HCT116 (cell line): ENCODE measurements at regions not wholly inside any gene's neighbourhood (a gene's known extent, or its start where the extent isn't known, plus 50 kb on each side); places are given as distances from the start of the nearest gene placed in this dataset.

Experiments used
- ATAC-seq: fragments of 200-7000 bp; cut with Tn5 transposase; 2 replicates; pipeline ENCODE4 v1.9.1; 2020; ENCODE audit warnings: mild to moderate bottlenecking, moderate library complexity
- BruUV-seq: library from RNA; stranded (reverse); fragments of 400-500 nt; replicated peaks from 2 replicates; lab custom pipeline; 2021; lab: Mats Ljungman, UMichigan
- CTCF ChIA-PET: fragments of 300-600 bp; sonication (Branson Sonifier 250); formaldehyde crosslinking; loops from one replicate; lab custom pipeline; 2021; ENCODE audit warnings: antibody characterized with exemption; lab: Charles Lee
- POLR2A ChIA-PET: fragments of 300-600, 350-600 bp; sonication (Branson Sonifier 250); formaldehyde crosslinking; loops from one replicate; lab custom pipeline; 2021; ENCODE audit warnings: antibody characterized with exemption; lab: Charles Lee
- RAD21 ChIA-PET, 2 experiments: fragments of 300-600 bp; sonication (Branson Sonifier 250); formaldehyde crosslinking; loops; one replicate each; lab custom pipeline; 2023; ENCODE audit warnings: low total read pairs in 2 of 2; ENCODE audit not compliant: uncharacterized antibody in 2 of 2, unreplicated experiment in 2 of 2, low non-redundant PET in 1 of 2; lab: Charles Lee
- DNase-seq: peaks from one replicate; pipeline ENCODE4 v3.0.0-alpha.2; 2010; ENCODE audit warnings: low read depth, low spot score
- H2AFZ ChIP-seq: fragments of 200-600 bp; shearing (Covaris generic), sonication (generic); 2 replicates; pipeline ENCODE4 v1.6.1; 2017; ENCODE audit warnings: low read depth, mixed run types, mixed read lengths, antibody characterized with exemption, low read length; ENCODE audit not compliant: poor library complexity, severe bottlenecking
- H3K27ac ChIP-seq: 2 replicates; pipeline ENCODE4 v1.5.1; 2012; ENCODE audit warnings: low read depth, low read length
- H3K27me3 ChIP-seq: fragments of 200-600 bp; sonication (generic); 2 replicates; pipeline ENCODE4 v1.6.1; 2016; ENCODE audit warnings: mixed run types, low read length, mixed read lengths; ENCODE audit not compliant: insufficient read depth
- H3K36me3 ChIP-seq, 2 experiments: fragments of 200-500 bp in 1 of 2; fragments of 200-600 bp in 1 of 2; sonication (Bioruptor generic) in 1 of 2; sonication (generic) in 1 of 2; 2 replicates each; pipeline versions ENCODE4 v1.5.1 to v1.6.1; 2014 to 2016; ENCODE audit warnings: low read length in 2 of 2, inconsistent platforms in 1 of 2, mixed read lengths in 1 of 2, mixed run types in 1 of 2; ENCODE audit not compliant: insufficient read depth in 2 of 2, control insufficient read depth in 1 of 2
- H3K4me1 ChIP-seq, 2 experiments: fragments of 200-600 bp in 1 of 2; sonication (generic) in 1 of 2; 2 replicates each; pipeline versions ENCODE4 v1.5.1 to v1.6.1; 2012 to 2017; ENCODE audit warnings: low read length in 2 of 2, inconsistent platforms in 1 of 2, mild to moderate bottlenecking in 1 of 2, mixed read lengths in 1 of 2, mixed run types in 1 of 2, moderate library complexity in 1 of 2; ENCODE audit not compliant: insufficient read depth in 2 of 2, control insufficient read depth in 1 of 2
- H3K4me2 ChIP-seq: fragments of 200-600 bp; sonication (generic); 2 replicates; pipeline ENCODE4 v1.6.1; 2017; ENCODE audit warnings: mixed run types, low read length, mixed read lengths
- H3K4me3 ChIP-seq, 2 experiments: fragments of 200-600 bp in 1 of 2; sonication (generic) in 1 of 2; replicated peaks in 1 of 2; 2 replicates each; pipeline ENCODE4 v1.5.1; 2011 to 2016; ENCODE audit warnings: low read length in 2 of 2, control low read depth in 1 of 2, low read depth in 1 of 2, mild to moderate bottlenecking in 1 of 2, mixed read lengths in 1 of 2, mixed run types in 1 of 2
- H3K79me2 ChIP-seq: fragments of 200-600 bp; sonication (generic); 2 replicates; pipeline ENCODE4 v1.6.1; 2017; ENCODE audit warnings: mild to moderate bottlenecking, mixed run types, low read length, moderate library complexity, mixed read lengths; ENCODE audit not compliant: insufficient read depth
- H3K9ac ChIP-seq: fragments of 200-600 bp; sonication (generic); 2 replicates; pipeline ENCODE4 v1.6.1; 2016; ENCODE audit warnings: low read length, mixed read lengths
- H3K9me2 ChIP-seq: fragments of 200-600 bp; sonication (generic), shearing (Covaris generic); 2 replicates; pipeline ENCODE4 v1.6.1; 2017; ENCODE audit warnings: mixed run types, mild to moderate bottlenecking, moderate library complexity; ENCODE audit not compliant: insufficient read depth
- H3K9me3 ChIP-seq, 2 experiments: fragments of 200-500 bp in 1 of 2; fragments of 200-600 bp in 1 of 2; sonication (Bioruptor generic) in 1 of 2; sonication (generic) in 1 of 2; 2 replicates each; pipeline ENCODE4 v1.6.1; 2014 to 2017; ENCODE audit warnings: low read length in 2 of 2, mixed read lengths in 2 of 2, inconsistent platforms in 1 of 2, low read depth in 1 of 2, mild to moderate bottlenecking in 1 of 2, mixed run types in 1 of 2, moderate library complexity in 1 of 2; ENCODE audit not compliant: control insufficient read depth in 1 of 2, insufficient read depth in 1 of 2
- H4K20me1 ChIP-seq: fragments of 200-600 bp; sonication (generic), shearing (Covaris generic); 2 replicates; pipeline ENCODE4 v1.6.1; 2017; ENCODE audit warnings: mixed run types, mild to moderate bottlenecking, moderate library complexity; ENCODE audit not compliant: insufficient read depth
- CEBPB ChIP-seq: IDR thresholded peaks from 2 replicates; pipeline ENCODE4 v1.6.1; 2012; ENCODE audit warnings: low read depth
- ELF1 ChIP-seq: IDR thresholded peaks from 2 replicates; pipeline ENCODE4 v1.6.1; 2012; ENCODE audit warnings: low read depth, borderline replicate concordance
- EZH2 ChIP-seq: fragments of 200-600 bp; sonication (generic); IDR thresholded peaks from 2 replicates; pipeline ENCODE4 v1.6.1; 2017; ENCODE audit warnings: antibody characterized with exemption, mixed run types
- EZH2phosphoT487 ChIP-seq: fragments of 200-600 bp; IDR thresholded peaks from 2 replicates; pipeline ENCODE4 v1.6.1; 2018; ENCODE audit warnings: antibody characterized with exemption, borderline replicate concordance
- FOSL1 ChIP-seq: IDR thresholded peaks from 2 replicates; pipeline ENCODE4 v1.6.1; 2012; ENCODE audit warnings: low read depth
- POLR2AphosphoS5 ChIP-seq: IDR thresholded peaks from 2 replicates; pipeline ENCODE4 v1.6.1; 2011; ENCODE audit warnings: mild to moderate bottlenecking, low read depth, low read length, moderate library complexity
- RAD21 ChIP-seq: IDR thresholded peaks from 2 replicates; pipeline ENCODE4 v1.6.1; 2012; ENCODE audit warnings: low read depth, mild to moderate bottlenecking
- SIN3A ChIP-seq: IDR thresholded peaks from 2 replicates; pipeline ENCODE4 v1.6.1; 2012; ENCODE audit warnings: low read depth
- SP1 ChIP-seq: IDR thresholded peaks from 2 replicates; pipeline ENCODE4 v1.6.1; 2012; ENCODE audit warnings: low read depth
- TCF7L2 ChIP-seq: IDR thresholded peaks from 2 replicates; pipeline ENCODE4 v1.7.0; 2011; ENCODE audit warnings: borderline replicate concordance, inconsistent platforms; ENCODE audit not compliant: insufficient read depth, insufficient read length; ENCODE audit errors: extremely low read depth
- ZNF274 ChIP-seq: fragments of 200-500 bp; sonication (Bioruptor generic); IDR thresholded peaks from 2 replicates; pipeline ENCODE4 v1.6.1; 2014; ENCODE audit warnings: mild to moderate bottlenecking, low read depth, low read length, inconsistent platforms
- intact Hi-C: fragments of 100-400 bp; cut with micrococcal nuclease; formaldehyde crosslinking; loops from 2 replicates; pipeline ENCODE4 v1.10.0; 2022
- TF ChIP-seq, protein P1 (sequence below), 3 experiments: fragments of 200-600 bp in 1 of 3; sonication (generic) in 1 of 3; IDR thresholded peaks in 2 of 3; conservative IDR thresholded peaks in 1 of 3; 2 replicates each; pipeline ENCODE4 v1.5.1; 2012 to 2017; ENCODE audit warnings: low read depth in 2 of 3, low read length in 2 of 3, antibody characterized with exemption in 1 of 3, borderline replicate concordance in 1 of 3, control low read depth in 1 of 3, mild to moderate bottlenecking in 1 of 3, mixed read lengths in 1 of 3, mixed run types in 1 of 3, moderate library complexity in 1 of 3; ENCODE audit not compliant: insufficient read depth in 1 of 3
- TF ChIP-seq, protein P2 (sequence below): IDR thresholded peaks from 2 replicates; pipeline ENCODE4 v1.6.1; 2011; ENCODE audit warnings: mild to moderate bottlenecking, low read length, moderate library complexity; ENCODE audit not compliant: insufficient replicate concordance; ENCODE audit errors: extremely low read depth
- TF ChIP-seq, protein P3 (sequence below): IDR thresholded peaks from 2 replicates; pipeline ENCODE4 v1.6.1; 2012; ENCODE audit warnings: low read depth
- TF ChIP-seq, protein P4 (sequence below): IDR thresholded peaks from 2 replicates; pipeline ENCODE4 v1.6.1; 2012

DNA sequence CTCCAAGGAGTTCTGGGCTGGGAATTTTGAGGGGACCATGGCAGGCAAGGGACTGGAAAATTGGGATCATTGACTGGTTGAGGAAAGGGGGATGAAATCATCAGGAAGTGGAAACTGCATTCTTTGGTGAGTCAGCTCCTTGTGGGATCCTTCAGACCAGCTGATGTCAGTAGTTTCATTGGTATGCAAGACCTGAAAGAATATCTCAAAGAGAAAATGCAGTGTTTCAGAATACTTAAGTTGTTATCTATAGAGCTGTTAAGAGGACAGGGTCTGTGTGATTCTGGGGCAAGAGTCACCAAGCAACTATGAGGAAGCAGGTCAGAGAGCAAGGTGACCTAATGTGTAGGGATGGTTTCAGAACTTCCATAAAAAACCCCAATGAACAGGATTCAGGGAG lies 595.9 kb upstream of the AUTS2 start:
- Histone ChIP-seq H3K79me2 (no peaks in the 10 kb centered on the region), H3K36me3 (no peaks in the 10 kb centered on the region), H4K20me1 (no peaks in the 10 kb centered on the region), H3K4me2 (no peak overlapping the region), H3K27ac (no peak overlapping the region), H3K4me3 (no peak overlapping the region), H3K9me3 (peaks cover 10 to 32% of the 10 kb centered on the region in 2 experiments; a peak in 2 of 4 replicates), H3K4me1 (no peaks in the 10 kb centered on the region), H3K27me3 (no peaks in the 10 kb centered on the region), H2AFZ (no peak overlapping the region), H3K9ac (no peak overlapping the region), H3K9me2 (no peaks in the 10 kb centered on the region)
- no TSS peak for BruUV-seq
- DNase-seq: no peak
- no peak for ATAC-seq
- intact Hi-C loops: no loop called here
- ChIA-PET POLR2A (no interaction called here), CTCF (no interaction called here), RAD21 (no interaction called here)
- TF ChIP-seq FOSL1 (no peak), EZH2 (no peak), TCF7L2 (no peak), RAD21 (no peak), EZH2phosphoT487 (no peak), ELF1 (no peak), SP1 (no peak), SIN3A (no peak), CEBPB (no peak), POLR2AphosphoS5 (no peak), ZNF274 (no peak)
- TF ChIP-seq, protein P1, sequence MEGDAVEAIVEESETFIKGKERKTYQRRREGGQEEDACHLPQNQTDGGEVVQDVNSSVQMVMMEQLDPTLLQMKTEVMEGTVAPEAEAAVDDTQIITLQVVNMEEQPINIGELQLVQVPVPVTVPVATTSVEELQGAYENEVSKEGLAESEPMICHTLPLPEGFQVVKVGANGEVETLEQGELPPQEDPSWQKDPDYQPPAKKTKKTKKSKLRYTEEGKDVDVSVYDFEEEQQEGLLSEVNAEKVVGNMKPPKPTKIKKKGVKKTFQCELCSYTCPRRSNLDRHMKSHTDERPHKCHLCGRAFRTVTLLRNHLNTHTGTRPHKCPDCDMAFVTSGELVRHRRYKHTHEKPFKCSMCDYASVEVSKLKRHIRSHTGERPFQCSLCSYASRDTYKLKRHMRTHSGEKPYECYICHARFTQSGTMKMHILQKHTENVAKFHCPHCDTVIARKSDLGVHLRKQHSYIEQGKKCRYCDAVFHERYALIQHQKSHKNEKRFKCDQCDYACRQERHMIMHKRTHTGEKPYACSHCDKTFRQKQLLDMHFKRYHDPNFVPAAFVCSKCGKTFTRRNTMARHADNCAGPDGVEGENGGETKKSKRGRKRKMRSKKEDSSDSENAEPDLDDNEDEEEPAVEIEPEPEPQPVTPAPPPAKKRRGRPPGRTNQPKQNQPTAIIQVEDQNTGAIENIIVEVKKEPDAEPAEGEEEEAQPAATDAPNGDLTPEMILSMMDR (IDR thresholded peaks at IDR 0.05 in 2 of 3, conservative IDR thresholded peaks at IDR 0.05 in 1 of 3; ENCODE audit: borderline replicate concordance in 1 of 3, insufficient read depth in 1 of 3, low read depth in 2 of 3, low read length in 2 of 3): no peak
- TF ChIP-seq, protein P2, sequence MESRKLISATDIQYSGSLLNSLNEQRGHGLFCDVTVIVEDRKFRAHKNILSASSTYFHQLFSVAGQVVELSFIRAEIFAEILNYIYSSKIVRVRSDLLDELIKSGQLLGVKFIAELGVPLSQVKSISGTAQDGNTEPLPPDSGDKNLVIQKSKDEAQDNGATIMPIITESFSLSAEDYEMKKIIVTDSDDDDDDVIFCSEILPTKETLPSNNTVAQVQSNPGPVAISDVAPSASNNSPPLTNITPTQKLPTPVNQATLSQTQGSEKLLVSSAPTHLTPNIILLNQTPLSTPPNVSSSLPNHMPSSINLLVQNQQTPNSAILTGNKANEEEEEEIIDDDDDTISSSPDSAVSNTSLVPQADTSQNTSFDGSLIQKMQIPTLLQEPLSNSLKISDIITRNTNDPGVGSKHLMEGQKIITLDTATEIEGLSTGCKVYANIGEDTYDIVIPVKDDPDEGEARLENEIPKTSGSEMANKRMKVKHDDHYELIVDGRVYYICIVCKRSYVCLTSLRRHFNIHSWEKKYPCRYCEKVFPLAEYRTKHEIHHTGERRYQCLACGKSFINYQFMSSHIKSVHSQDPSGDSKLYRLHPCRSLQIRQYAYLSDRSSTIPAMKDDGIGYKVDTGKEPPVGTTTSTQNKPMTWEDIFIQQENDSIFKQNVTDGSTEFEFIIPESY: no peak
- TF ChIP-seq, protein P3, sequence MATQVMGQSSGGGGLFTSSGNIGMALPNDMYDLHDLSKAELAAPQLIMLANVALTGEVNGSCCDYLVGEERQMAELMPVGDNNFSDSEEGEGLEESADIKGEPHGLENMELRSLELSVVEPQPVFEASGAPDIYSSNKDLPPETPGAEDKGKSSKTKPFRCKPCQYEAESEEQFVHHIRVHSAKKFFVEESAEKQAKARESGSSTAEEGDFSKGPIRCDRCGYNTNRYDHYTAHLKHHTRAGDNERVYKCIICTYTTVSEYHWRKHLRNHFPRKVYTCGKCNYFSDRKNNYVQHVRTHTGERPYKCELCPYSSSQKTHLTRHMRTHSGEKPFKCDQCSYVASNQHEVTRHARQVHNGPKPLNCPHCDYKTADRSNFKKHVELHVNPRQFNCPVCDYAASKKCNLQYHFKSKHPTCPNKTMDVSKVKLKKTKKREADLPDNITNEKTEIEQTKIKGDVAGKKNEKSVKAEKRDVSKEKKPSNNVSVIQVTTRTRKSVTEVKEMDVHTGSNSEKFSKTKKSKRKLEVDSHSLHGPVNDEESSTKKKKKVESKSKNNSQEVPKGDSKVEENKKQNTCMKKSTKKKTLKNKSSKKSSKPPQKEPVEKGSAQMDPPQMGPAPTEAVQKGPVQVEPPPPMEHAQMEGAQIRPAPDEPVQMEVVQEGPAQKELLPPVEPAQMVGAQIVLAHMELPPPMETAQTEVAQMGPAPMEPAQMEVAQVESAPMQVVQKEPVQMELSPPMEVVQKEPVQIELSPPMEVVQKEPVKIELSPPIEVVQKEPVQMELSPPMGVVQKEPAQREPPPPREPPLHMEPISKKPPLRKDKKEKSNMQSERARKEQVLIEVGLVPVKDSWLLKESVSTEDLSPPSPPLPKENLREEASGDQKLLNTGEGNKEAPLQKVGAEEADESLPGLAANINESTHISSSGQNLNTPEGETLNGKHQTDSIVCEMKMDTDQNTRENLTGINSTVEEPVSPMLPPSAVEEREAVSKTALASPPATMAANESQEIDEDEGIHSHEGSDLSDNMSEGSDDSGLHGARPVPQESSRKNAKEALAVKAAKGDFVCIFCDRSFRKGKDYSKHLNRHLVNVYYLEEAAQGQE: no peak
- TF ChIP-seq, protein P4, sequence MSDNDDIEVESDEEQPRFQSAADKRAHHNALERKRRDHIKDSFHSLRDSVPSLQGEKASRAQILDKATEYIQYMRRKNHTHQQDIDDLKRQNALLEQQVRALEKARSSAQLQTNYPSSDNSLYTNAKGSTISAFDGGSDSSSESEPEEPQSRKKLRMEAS: no peak
